Neural cell (in vitro differentiated cells): ENCODE measurements at regions not wholly inside any gene's neighbourhood (a gene's known extent, or its start where the extent isn't known, plus 50 kb on each side); places are given as distances from the start of the nearest gene placed in this dataset.

Source experiments
- CTCF ChIP-seq: fragments of 450-650 bp; IDR thresholded peaks from 2 replicates; pipeline ENCODE4 v1.5.1; 2014; ENCODE audit warnings: antibody characterized with exemption, mild to moderate bottlenecking, moderate library complexity; ENCODE audit not compliant: poor library complexity, severe bottlenecking
- EP300 ChIP-seq: fragments of 450-650 bp; conservative IDR thresholded peaks from 2 replicates; pipeline ENCODE4 v1.6.1; 2014; ENCODE audit warnings: antibody characterized with exemption, mild to moderate bottlenecking, moderate library complexity; ENCODE audit not compliant: poor library complexity, severe bottlenecking
- MXI1 ChIP-seq: fragments of 450-650 bp; conservative IDR thresholded peaks from 2 replicates; pipeline ENCODE4 v1.6.1; 2014; ENCODE audit warnings: antibody characterized with exemption, mild to moderate bottlenecking; ENCODE audit not compliant: poor library complexity, severe bottlenecking

- TF ChIP-seq MXI1, result no peak
- TF ChIP-seq CTCF, result no peak
- TF ChIP-seq EP300, result no peak
Observed at GRCh38 chr12:40632171-40632570, 60.1 kb upstream of the CNTN1 start.
